ENCODE measurements at regions not wholly inside any gene's neighbourhood (a gene's known extent, or its start where the extent isn't known, plus 50 kb on each side); places are given as distances from the start of the nearest gene placed in this dataset.
"Not testable (repeated sequence)": the region's sequence is repeated elsewhere in the genome, so short reads cannot be mapped to it uniquely, and the experiment has no call there.

- no peak for DNase-seq
Observed at GRCh38 chr1:193939585-193939984, 753.2 kb upstream of the B3GALT2 start.

GRCh38 chr1:193937308-193937707 lies 750.9 kb upstream of the B3GALT2 start:
- no peak for DNase-seq

- no peak for DNase-seq
Observed at GRCh38 chr1:193932979-193933378, 746.6 kb upstream of the B3GALT2 start.

- DNase-seq: no peak
Observed at GRCh38 chr1:193931356-193931755, 744.9 kb upstream of the B3GALT2 start.

DNA sequence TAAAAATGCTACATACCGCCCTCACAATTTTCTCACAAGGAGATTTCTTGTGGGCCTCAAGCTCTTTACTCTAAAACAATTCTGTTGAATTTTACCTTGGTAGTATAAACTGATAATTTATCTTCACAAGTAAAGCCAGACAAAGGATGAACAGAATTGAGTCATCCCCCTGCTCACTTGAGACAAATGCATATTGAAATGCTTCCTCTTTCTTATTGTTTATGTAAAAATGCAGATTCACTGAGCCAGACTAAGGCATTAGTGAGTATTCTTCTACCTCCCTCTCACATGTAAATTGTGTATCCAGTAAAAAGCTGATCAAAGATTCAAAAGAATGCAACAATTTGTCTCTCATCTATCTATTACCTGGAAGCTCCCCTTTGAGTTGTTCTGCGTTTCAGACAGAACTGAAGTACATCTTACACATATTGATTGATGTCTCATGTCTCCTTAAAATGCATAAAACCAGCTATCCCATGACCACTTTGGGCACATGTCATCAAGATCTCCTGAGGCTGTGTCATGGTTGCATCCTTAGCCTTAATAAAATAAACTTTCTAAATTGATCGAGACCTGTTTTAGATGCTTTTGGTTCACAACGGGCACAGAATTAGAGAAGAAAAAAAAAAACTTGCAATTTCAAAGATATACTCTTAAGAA lies 743.1 kb upstream of the B3GALT2 start:
- DNase-seq: no peak

GRCh38 chr1:193927550-193927949 lies 741.1 kb upstream of the B3GALT2 start:
- no peak for DNase-seq

DNA sequence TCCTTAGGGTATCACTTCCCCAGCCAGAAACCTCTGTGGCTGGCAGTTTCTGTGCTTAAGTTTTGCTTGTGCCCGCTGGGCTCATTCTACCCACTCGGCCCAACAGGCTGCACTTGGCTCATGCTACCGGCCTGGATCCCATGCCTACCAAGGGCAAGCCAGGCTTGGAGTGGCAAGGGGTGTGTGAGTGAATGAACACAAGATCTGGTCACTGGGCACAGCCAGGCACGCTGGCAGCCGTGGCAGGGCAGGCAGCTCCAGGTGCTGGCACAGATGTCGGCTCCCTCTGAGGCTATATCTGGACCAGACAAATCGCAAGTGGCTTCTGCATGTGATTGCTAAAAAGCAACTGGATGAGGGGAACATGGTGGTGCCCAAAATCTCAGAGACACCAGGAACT lies 740.5 kb upstream of the B3GALT2 start:
- no peak for DNase-seq

- no peak for DNase-seq
Observed at GRCh38 chr1:193919827-193920226, 733.4 kb upstream of the B3GALT2 start.

- DNase-seq: no peak
Observed at GRCh38 chr1:193916452-193916851, 730.0 kb upstream of the B3GALT2 start.

- no peak for DNase-seq
Observed at GRCh38 chr1:193914871-193915270, 728.5 kb upstream of the B3GALT2 start.

DNA sequence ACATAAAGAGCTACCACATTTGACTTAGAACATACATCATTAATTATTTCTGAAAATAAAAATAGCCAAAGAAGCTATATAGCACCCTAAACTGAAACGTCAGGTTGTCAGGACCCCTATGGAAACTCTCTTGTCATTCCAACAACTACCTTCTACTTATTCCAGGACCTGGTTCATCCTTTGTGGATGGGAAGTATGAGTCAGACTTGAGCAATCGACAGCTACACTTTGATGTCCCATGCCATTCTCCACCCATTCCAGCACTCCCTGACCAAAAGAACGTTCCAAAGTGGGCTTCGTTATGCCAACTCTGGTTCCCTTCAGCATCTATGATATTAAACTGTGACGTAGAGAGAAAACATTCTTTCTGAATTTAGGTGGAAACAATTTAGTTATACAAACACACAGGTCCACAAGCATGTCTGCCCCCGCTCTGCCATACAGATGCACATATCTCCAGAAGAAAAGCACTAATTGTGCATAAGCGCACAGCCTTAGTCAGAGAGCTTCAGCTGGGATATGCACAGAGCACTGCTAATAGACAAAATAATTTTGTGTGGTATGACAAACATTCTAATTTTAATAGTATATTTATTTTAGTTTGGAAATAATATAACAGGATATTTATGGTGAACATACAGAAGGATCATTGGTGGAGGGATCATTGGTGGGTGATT lies 723.1 kb upstream of the B3GALT2 start:
- DNase-seq: no peak

- no peak for DNase-seq
Observed at GRCh38 chr1:193905288-193906085, 719.1 kb upstream of the B3GALT2 start.

DNA sequence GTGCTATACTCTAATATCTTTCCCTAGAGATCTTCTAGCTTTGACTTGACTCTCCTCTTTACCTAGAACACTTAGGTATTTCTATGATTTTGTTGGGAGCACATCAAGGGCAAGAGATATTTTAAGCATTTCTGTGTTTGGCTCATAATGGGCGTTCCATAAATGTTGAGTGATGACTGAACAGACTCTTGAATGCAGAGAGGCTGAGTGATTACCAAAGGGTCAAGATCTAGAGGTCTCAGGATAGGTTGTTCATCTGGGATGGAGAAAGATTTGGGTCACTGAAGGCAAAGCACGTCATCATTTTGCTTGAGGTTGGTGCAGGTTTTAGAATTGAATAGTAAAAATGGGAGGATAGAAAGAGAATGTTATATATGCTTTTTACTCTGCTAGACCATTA lies 705.4 kb upstream of the B3GALT2 start:
- no peak for DNase-seq

DNA sequence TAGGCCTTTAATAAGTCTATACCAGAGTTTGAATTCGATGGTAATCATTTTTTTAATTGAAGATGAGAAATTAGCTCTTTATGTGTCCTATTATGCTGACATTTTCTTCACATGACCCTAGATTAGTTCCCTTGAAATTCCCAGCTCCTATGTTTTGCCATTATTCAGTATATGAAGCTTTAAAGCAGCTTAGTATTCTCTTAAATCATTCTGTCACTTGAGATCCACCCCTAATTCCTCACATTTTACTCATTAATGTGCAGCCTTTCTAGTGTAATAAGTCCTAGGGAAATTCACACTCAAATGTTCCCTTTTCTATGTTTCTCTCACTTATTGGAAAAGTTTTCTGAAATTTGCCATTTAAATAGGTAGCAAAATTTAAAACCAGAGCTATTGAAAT lies 704.5 kb upstream of the B3GALT2 start:
- peak in 1 of 2 experiments; percentile 2 for DNase-seq

GRCh38 chr1:193884848-193885558 lies 698.6 kb upstream of the B3GALT2 start:
- no peak for DNase-seq

DNA sequence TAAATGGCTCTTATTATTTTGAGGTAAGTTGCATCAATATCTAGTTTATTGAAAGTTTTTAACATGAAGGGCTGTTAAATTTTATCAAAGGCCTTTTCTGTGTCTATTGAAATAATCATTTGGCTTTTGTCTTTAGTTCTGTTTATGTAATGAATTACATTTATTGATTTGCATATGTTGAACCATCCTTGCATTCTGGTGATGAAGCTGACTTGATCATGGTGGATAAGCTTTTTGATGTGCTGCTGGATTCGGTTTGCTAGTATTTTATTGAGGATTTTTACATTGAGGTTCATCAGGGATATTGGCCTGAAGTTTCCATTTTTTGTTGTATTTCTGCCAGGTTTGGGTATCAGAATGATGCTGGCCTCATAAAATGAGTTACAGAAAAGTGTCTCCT lies 691.5 kb upstream of the B3GALT2 start:
- not testable (repeated sequence) for DNase-seq

DNA sequence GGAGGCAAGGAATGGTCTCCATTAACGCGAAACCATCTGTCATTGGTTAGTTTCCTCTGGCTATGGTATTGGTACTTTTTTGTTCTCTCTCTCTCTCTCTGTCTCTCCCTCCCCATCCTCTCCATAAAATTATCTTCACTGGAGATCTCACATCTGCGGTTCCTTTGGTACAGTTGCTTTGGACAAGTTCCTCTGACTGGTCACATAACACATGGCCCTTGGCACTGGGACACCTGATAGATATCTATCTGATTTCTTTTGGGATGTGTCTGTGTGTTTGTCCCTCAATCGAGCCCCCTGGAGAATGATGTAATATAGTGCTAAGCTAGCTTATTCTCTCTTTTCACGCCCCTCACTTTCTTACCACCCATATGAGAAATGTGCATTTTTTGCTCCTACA lies 682.0 kb upstream of the B3GALT2 start:
- DNase-seq: no peak

- no peak for DNase-seq
Observed at GRCh38 chr1:193856261-193856660, 669.8 kb upstream of the B3GALT2 start.

DNA sequence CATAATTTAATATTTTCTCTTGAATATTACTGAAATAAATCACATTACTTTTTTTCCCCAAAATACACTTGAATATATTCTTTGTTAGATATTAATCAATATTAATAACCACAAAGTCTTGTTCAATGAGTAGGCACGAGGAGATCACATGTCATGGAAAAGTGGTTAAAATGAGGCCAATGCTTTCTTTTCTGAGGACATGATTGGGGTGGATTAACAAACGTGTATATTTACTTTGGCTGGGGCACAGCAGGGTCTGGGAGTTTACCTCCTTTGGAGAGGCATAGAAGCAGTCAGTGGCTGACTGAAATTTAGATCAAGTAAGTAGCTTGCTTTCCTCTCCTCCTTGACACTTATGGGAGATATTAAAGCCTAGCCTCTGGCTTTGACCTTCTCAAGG lies 664.3 kb upstream of the B3GALT2 start:
- no peak for DNase-seq

DNA sequence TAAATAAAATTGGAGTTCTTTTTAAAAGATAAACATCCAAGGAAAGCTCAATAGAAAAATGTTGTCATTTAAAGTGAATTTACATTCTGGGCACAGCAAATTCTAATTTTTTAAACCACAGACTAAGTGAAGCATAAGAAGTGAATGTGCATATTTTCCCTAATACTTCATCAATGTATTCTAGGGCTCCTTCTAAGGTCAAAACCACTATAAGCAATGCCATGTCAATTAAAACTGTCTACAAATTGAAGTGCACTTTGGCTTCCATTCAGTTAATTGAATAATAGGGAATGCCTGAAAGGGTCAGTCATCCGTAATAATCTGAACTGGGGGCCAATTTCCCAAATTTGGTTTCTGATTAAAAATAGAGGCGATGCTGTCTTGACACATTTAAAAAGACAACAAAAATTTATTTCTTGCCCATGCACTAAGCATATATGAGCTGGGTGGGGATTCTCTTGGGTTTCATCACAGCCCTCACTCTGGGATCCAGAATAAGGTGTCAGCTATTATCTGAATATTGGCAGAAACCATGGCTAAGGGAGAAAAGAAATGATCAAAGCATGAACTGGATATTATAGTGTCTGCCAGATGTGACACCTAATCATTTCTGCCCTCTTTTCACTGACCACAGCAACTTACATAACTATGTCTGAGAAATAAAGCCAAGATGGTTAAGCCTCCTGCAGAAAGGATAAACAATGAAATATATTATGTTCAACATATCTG lies 660.6 kb upstream of the B3GALT2 start:
- no peak for DNase-seq

DNA sequence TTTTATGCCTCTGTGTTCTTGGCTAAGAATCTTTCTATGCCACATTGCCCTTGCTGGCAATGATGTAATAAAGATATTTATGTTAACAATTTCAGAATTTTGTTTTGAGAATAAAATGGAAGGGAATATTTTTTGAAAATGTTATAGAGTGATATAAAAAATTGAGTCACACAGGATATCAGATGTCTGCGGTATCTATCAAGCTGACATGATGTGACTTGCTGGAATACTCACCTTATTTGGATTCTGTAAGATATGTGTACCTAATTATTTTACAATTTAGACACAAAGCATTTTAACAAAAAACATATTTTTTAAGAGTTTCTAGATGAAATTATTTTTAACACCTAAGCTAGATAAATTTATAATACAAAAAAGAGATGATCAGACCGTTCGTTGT lies 660.0 kb upstream of the B3GALT2 start:
- no peak for DNase-seq

DNA sequence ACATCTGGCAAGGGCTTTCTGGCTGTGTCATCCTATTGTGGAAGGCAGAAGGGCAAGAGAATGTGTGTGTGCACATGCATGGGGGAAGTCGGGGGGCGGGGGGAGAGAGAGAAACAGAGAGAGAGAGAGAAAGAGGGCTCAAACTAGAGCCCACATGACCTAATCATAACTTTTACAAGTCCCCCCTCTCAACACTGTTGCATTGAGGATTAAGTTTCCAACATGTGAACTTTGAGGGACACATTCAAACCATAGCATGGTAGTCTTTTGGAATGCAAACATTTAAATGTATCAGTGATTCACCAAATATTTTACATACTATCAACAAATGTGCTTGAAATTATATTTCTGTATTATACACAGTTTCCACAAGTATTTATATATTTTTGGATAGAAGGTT lies 655.4 kb upstream of the B3GALT2 start:
- no peak for DNase-seq

DNA sequence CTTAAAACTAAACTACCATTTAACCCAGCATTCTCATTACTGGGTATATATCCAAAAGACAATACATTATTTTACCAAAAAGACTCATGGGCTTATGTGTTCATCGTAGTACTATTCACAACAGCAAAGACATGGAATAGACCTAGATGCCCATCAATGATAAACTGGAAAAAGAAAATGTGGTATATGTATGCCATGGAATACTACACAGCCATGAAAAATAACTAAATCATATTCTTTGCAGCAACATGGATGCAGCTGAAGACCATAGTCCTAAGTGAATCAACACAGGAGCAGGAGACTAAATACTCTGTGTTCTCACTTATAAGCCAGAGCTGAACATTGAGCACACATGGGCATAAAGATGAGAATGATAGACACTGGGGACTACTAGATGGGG lies 645.1 kb upstream of the B3GALT2 start:
- no peak for DNase-seq
